ENCODE measurements at regions not wholly inside any gene's neighbourhood (a gene's known extent, or its start where the extent isn't known, plus 50 kb on each side); places are given as distances from the start of the nearest gene placed in this dataset.

GRCh38 chr20:55500130-55500529, 505.2 kb downstream of the CBLN4 start:
- Mint-ChIP-seq H3K36me3 (ENCODE audit: low read depth) (no peaks in the 10 kb centered on the region), H3K4me1 (no peaks in the 10 kb centered on the region), H3K4me3 (no peak overlapping the region), H3K27ac (no peak overlapping the region), H3K27me3 (ENCODE audit: insufficient read depth) (peaks cover 9% of the 10 kb centered on the region), H3K9me3 (no peaks in the 10 kb centered on the region)
- no peak for DNase-seq
- no peak for TF ChIP-seq CTCF (conservative IDR thresholded peaks at IDR 0.05)
- Histone ChIP-seq H3K4me1 (ENCODE audit: control insufficient read depth, insufficient read depth, low read length) (no peaks in the 10 kb centered on the region), H3K36me3 (ENCODE audit: control insufficient read depth, insufficient read depth, low read length) (no peaks in the 10 kb centered on the region), H3K9ac (ENCODE audit: extremely low read depth, low read length, poor library complexity, severe bottlenecking) (no peak overlapping the region), H3K9me3 (ENCODE audit: control insufficient read depth, low read length) (peaks cover 20% of the 10 kb centered on the region), H3K4me3 (ENCODE audit: low read length) (no peak overlapping the region), H3K27ac (ENCODE audit: low read depth, low read length) (no peak overlapping the region), H3K27me3 (ENCODE audit: control insufficient read depth, insufficient read depth, low read length, poor library complexity, severe bottlenecking) (no peaks in the 10 kb centered on the region)
- WGBS, 2 experiments (ENCODE audit: insufficient coverage in 1 of 2, insufficient read length in 1 of 2): 70 to 94% methylated on average over 2 to 4 of the region's 4 CpGs

- Mint-ChIP-seq H3K27me3 (ENCODE audit: insufficient read depth) (no peaks in the 10 kb centered on the region), H3K9me3 (peaks cover 9% of the 10 kb centered on the region), H3K4me1 (peaks cover 5% of the 10 kb centered on the region), H3K4me3 (no peak overlapping the region), H3K27ac (no peak overlapping the region), H3K36me3 (ENCODE audit: low read depth) (no peaks in the 10 kb centered on the region)
- DNase-seq: no peak
- Histone ChIP-seq H3K4me1 (ENCODE audit: control insufficient read depth, insufficient read depth, low read length) (no peaks in the 10 kb centered on the region), H3K27ac (ENCODE audit: low read depth, low read length) (no peak overlapping the region), H3K36me3 (ENCODE audit: control insufficient read depth, insufficient read depth, low read length) (no peaks in the 10 kb centered on the region), H3K4me3 (ENCODE audit: low read length) (no peak overlapping the region), H3K9me3 (ENCODE audit: control insufficient read depth, low read length) (peaks cover 16% of the 10 kb centered on the region), H3K9ac (ENCODE audit: extremely low read depth, low read length, poor library complexity, severe bottlenecking) (no peak overlapping the region), H3K27me3 (ENCODE audit: control insufficient read depth, insufficient read depth, low read length, poor library complexity, severe bottlenecking) (no peaks in the 10 kb centered on the region)
- no peak for TF ChIP-seq CTCF (conservative IDR thresholded peaks at IDR 0.05)
- WGBS, 2 experiments (ENCODE audit: insufficient coverage in 1 of 2, insufficient read length in 1 of 2): no CpG with 5 or more reads among the region's 1 CpG
Measured at GRCh38 chr20:55488593-55488992, 516.7 kb downstream of the CBLN4 start.

- 62 to 80% methylated on average over 1 to 2 of the region's 2 CpGs for WGBS, 2 experiments (ENCODE audit: insufficient coverage in 1 of 2, insufficient read length in 1 of 2)
- H3K4me1 ChIP-seq (ENCODE audit: control insufficient read depth, insufficient read depth, low read length): no peaks in the 10 kb centered on the region
- no peak overlapping the region for H3K4me3 Mint-ChIP-seq
- no peaks in the 10 kb centered on the region for H3K36me3 Mint-ChIP-seq (ENCODE audit: low read depth)
- no peak for TF ChIP-seq CTCF (conservative IDR thresholded peaks at IDR 0.05)
- peaks cover 14% of the 10 kb centered on the region for H3K9me3 ChIP-seq (ENCODE audit: control insufficient read depth, low read length)
- H3K27ac ChIP-seq (ENCODE audit: low read depth, low read length): no peak overlapping the region
- H3K4me3 ChIP-seq (ENCODE audit: low read length): no peak overlapping the region
- H3K27me3 ChIP-seq (ENCODE audit: control insufficient read depth, insufficient read depth, low read length, poor library complexity, severe bottlenecking): no peaks in the 10 kb centered on the region
- H3K36me3 ChIP-seq (ENCODE audit: control insufficient read depth, insufficient read depth, low read length): no peaks in the 10 kb centered on the region
- H3K9ac ChIP-seq (ENCODE audit: extremely low read depth, low read length, poor library complexity, severe bottlenecking): no peak overlapping the region
- H3K9me3 Mint-ChIP-seq: no peaks in the 10 kb centered on the region
- DNase-seq: no peak
- no peak overlapping the region for H3K27ac Mint-ChIP-seq
- H3K27me3 Mint-ChIP-seq (ENCODE audit: insufficient read depth): peaks cover 19% of the 10 kb centered on the region
- H3K4me1 Mint-ChIP-seq: peaks cover 9% of the 10 kb centered on the region
Measured at GRCh38 chr20:55478724-55479450, 526.4 kb downstream of the CBLN4 start.

All from endodermal cell (in vitro differentiated cells).